ENCODE measurements at regions not wholly inside any gene's neighbourhood (a gene's known extent, or its start where the extent isn't known, plus 50 kb on each side); places are given as distances from the start of the nearest gene placed in this dataset.

GRCh38 chr22:22150457-22150856, 94.1 kb upstream of the VPREB1 start:
- no peaks in the 10 kb centered on the region for H3K4me1 ChIP-seq (ENCODE audit: insufficient read depth)
- no peak overlapping the region for H3K4me3 ChIP-seq (ENCODE audit: low read depth, low read length)
- no peak overlapping the region for H3K27ac ChIP-seq (ENCODE audit: low read depth)
- 62% methylated on average over 1 of the region's 1 CpG for WGBS
- DNase-seq (ENCODE audit: extremely low spot score), result no peak
- H3K36me3 ChIP-seq (ENCODE audit: insufficient read depth), result no peaks in the 10 kb centered on the region

GRCh38 chr22:22148905-22149304, 95.7 kb upstream of the VPREB1 start:
- H3K27ac ChIP-seq (ENCODE audit: low read depth), result no peak overlapping the region
- no peaks in the 10 kb centered on the region for H3K36me3 ChIP-seq (ENCODE audit: insufficient read depth)
- DNase-seq (ENCODE audit: extremely low spot score), result no peak
- WGBS, result 60% methylated on average over 1 of the region's 1 CpG
- no peak overlapping the region for H3K4me3 ChIP-seq (ENCODE audit: low read depth, low read length)
- H3K4me1 ChIP-seq (ENCODE audit: insufficient read depth), result no peaks in the 10 kb centered on the region

GRCh38 chr22:22144858-22145257, 99.7 kb upstream of the VPREB1 start:
- WGBS, result 46% methylated on average over 1 of the region's 1 CpG
- no peak overlapping the region for H3K27ac ChIP-seq (ENCODE audit: low read depth)

GRCh38 chr22:22143448-22143847, 101.1 kb upstream of the VPREB1 start:
- no peaks in the 10 kb centered on the region for H3K4me1 ChIP-seq (ENCODE audit: insufficient read depth)
- no peak for DNase-seq (ENCODE audit: extremely low spot score)
- H3K27ac ChIP-seq (ENCODE audit: low read depth), result no peak overlapping the region
- H3K36me3 ChIP-seq (ENCODE audit: insufficient read depth), result no peaks in the 10 kb centered on the region
- H3K4me3 ChIP-seq (ENCODE audit: low read depth, low read length), result no peak overlapping the region
- WGBS, result 61% methylated on average over 6 of the region's 6 CpGs

More at GRCh38 chr22:22144858-22145257, 99.7 kb upstream of the VPREB1 start:
- H3K4me1 ChIP-seq (ENCODE audit: insufficient read depth), result no peaks in the 10 kb centered on the region
- H3K36me3 ChIP-seq (ENCODE audit: insufficient read depth), result no peaks in the 10 kb centered on the region
- DNase-seq (ENCODE audit: extremely low spot score), result no peak
- no peak overlapping the region for H3K4me3 ChIP-seq (ENCODE audit: low read depth, low read length)

GRCh38 chr22:22142661-22143060, 101.9 kb upstream of the VPREB1 start:
- WGBS, result 31% methylated on average over 5 of the region's 5 CpGs

GRCh38 chr22:22141771-22142591, 102.6 kb upstream of the VPREB1 start:
- Histone ChIP-seq H3K27ac (ENCODE audit: low read depth) (no peak overlapping the region), H3K4me1 (ENCODE audit: insufficient read depth) (no peaks in the 10 kb centered on the region), H3K4me3 (ENCODE audit: low read depth, low read length) (no peak overlapping the region), H3K36me3 (ENCODE audit: insufficient read depth) (no peaks in the 10 kb centered on the region)
- DNase-seq (ENCODE audit: extremely low spot score), result no peak
- WGBS, result 70% methylated on average over 4 of the region's 4 CpGs

More at GRCh38 chr22:22142661-22143060, 101.9 kb upstream of the VPREB1 start:
- Histone ChIP-seq H3K27ac (ENCODE audit: low read depth) (no peak overlapping the region), H3K36me3 (ENCODE audit: insufficient read depth) (no peaks in the 10 kb centered on the region), H3K4me1 (ENCODE audit: insufficient read depth) (no peaks in the 10 kb centered on the region), H3K4me3 (ENCODE audit: low read depth, low read length) (no peak overlapping the region)
- no peak for DNase-seq (ENCODE audit: extremely low spot score)

- no peak overlapping the region for H3K27ac ChIP-seq (ENCODE audit: low read depth)
- DNase-seq (ENCODE audit: extremely low spot score), result no peak
- 78% methylated on average over 3 of the region's 3 CpGs for WGBS
- H3K36me3 ChIP-seq (ENCODE audit: insufficient read depth), result no peaks in the 10 kb centered on the region
- H3K4me3 ChIP-seq (ENCODE audit: low read depth, low read length), result no peak overlapping the region
- no peaks in the 10 kb centered on the region for H3K4me1 ChIP-seq (ENCODE audit: insufficient read depth)
These were observed 103.6 kb upstream of the VPREB1 start for GRCh38 chr22:22141031-22141430.

DNA sequence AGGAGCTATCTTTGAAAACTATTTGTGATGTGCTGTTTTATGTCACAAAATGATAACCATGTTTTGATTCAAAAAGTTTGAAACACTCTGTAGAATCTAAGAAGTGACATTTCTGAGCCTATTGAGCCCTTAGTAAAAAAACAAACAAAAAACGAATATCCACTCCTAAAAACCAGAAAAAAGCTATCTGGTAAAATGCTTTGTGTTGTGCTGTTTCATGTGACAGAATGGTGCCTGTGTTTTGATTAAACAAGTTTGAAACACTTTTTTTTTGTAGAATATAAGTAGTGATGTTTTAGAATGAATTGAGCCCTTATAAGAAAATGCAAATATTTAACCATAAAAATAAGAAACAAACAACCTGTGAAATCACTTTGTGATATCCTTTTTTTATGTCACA, 105.2 kb upstream of the VPREB1 start:
- Histone ChIP-seq H3K4me3 (ENCODE audit: low read depth, low read length) (no peak overlapping the region), H3K27ac (ENCODE audit: low read depth) (no peak overlapping the region), H3K36me3 (ENCODE audit: insufficient read depth) (no peaks in the 10 kb centered on the region), H3K4me1 (ENCODE audit: insufficient read depth) (no peaks in the 10 kb centered on the region)
- no peak for DNase-seq (ENCODE audit: extremely low spot score)
- WGBS, result 31% methylated on average over 1 of the region's 1 CpG

GRCh38 chr22:22138915-22139314, 105.7 kb upstream of the VPREB1 start:
- Histone ChIP-seq H3K27ac (ENCODE audit: low read depth) (no peak overlapping the region), H3K4me1 (ENCODE audit: insufficient read depth) (no peaks in the 10 kb centered on the region), H3K36me3 (ENCODE audit: insufficient read depth) (no peaks in the 10 kb centered on the region), H3K4me3 (ENCODE audit: low read depth, low read length) (no peak overlapping the region)
- 32% methylated on average over 1 of the region's 1 CpG for whole genome bisulfite sequencing
- DNase-seq (ENCODE audit: extremely low spot score), result no peak

- Histone ChIP-seq H3K36me3 (ENCODE audit: insufficient read depth) (no peaks in the 10 kb centered on the region), H3K27ac (ENCODE audit: low read depth) (no peak overlapping the region), H3K4me1 (ENCODE audit: insufficient read depth) (no peaks in the 10 kb centered on the region), H3K4me3 (ENCODE audit: low read depth, low read length) (no peak overlapping the region)
- 66% methylated on average over 2 of the region's 2 CpGs for WGBS
- no peak for DNase-seq (ENCODE audit: extremely low spot score)
These were observed 106.7 kb upstream of the VPREB1 start for GRCh38 chr22:22137891-22138290.

DNA sequence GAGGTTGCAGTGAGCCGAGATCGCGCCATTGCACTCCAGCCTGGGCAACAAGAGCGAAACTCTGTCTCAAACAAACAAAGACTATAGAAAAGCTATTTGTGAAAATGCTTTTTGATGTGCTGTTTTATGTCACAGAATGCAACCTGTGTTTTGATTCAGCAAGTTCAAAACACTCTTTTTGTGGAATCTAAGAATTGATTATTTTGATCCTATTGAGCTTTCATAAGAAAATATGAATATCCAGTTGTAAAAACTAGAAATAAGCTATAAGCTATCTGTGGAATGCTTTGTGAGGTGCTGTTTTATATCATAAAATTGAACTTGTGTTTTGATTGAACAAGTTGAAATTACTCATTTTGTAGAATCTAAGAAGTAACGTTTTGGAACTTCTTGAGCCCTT, 110.7 kb upstream of the VPREB1 start:
- no peak overlapping the region for H3K27ac ChIP-seq (ENCODE audit: low read depth)
- no peak overlapping the region for H3K4me3 ChIP-seq (ENCODE audit: low read depth, low read length)
- no peak for DNase-seq (ENCODE audit: extremely low spot score)
- H3K36me3 ChIP-seq (ENCODE audit: insufficient read depth), result no peaks in the 10 kb centered on the region
- WGBS, result 84% methylated on average over 5 of the region's 5 CpGs
- no peaks in the 10 kb centered on the region for H3K4me1 ChIP-seq (ENCODE audit: insufficient read depth)

DNA sequence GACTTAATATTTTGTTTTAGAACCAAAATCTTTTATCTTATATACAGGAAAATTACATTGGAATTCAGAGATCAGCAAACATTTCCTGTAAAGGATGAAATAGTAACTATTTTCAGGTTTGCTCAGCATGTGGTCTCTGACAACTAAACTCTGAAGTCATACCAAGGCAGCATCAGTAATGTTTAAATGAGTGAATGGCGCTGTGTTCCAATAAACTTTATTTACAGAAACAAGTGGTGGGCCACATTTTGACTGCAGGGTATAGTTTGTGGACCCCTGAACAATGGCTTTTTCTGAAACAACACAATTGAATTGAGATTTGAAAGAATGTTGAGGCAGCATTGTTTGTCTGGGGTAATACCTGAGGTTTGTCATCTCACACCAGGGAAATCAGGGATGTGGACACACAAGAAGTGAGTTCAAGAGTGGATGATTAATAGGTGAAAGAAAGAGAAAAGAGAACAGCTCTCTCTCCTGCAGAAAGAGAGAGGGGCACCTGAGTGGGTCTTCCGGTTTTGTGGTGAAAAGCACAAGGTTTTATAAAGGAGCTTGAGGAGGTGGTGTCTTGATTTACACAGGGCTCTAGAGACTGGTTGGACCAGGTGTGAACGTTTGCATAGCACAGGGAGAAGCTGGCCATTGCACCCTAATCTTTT, 113.5 kb upstream of the VPREB1 start:
- Histone ChIP-seq H3K4me1 (ENCODE audit: insufficient read depth) (no peaks in the 10 kb centered on the region), H3K4me3 (ENCODE audit: low read depth, low read length) (no peak overlapping the region), H3K36me3 (ENCODE audit: insufficient read depth) (no peaks in the 10 kb centered on the region), H3K27ac (ENCODE audit: low read depth) (no peak overlapping the region)
- 65% methylated on average over 3 of the region's 3 CpGs for WGBS
- no peak for DNase-seq (ENCODE audit: extremely low spot score)

DNA sequence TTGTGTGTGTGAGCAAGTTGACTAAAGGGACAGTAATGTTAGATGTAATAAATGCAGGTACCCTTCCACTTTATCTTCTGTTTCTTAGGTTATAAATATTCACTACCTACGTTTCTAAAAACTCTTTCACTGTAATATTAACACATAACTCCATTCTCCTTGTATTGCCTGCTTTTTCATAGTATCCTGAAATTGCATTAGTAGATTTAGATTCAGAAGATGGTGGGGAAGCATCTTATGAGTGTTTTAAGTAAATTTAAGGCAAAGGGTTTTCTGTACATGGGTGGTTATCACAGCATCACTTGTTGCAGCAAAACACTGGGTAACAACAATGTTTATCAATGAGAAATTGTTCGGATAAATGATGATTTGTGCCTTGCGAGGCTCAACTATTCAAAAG, 115.2 kb upstream of the VPREB1 start:
- Histone ChIP-seq H3K36me3 (ENCODE audit: insufficient read depth) (no peaks in the 10 kb centered on the region), H3K27ac (ENCODE audit: low read depth) (no peak overlapping the region), H3K4me3 (ENCODE audit: low read depth, low read length) (no peak overlapping the region), H3K4me1 (ENCODE audit: insufficient read depth) (no peaks in the 10 kb centered on the region)
- 71% methylated on average over 3 of the region's 3 CpGs for WGBS
- DNase-seq (ENCODE audit: extremely low spot score), result no peak

GRCh38 chr22:22128440-22128839, 116.1 kb upstream of the VPREB1 start:
- no peaks in the 10 kb centered on the region for H3K4me1 ChIP-seq (ENCODE audit: insufficient read depth)
- WGBS, result 71% methylated on average over 2 of the region's 2 CpGs
- DNase-seq (ENCODE audit: extremely low spot score), result no peak
- H3K36me3 ChIP-seq (ENCODE audit: insufficient read depth), result no peaks in the 10 kb centered on the region
- no peak overlapping the region for H3K27ac ChIP-seq (ENCODE audit: low read depth)
- no peak overlapping the region for H3K4me3 ChIP-seq (ENCODE audit: low read depth, low read length)
